ENCODE measurements at regions not wholly inside any gene's neighbourhood (a gene's known extent, or its start where the extent isn't known, plus 50 kb on each side); places are given as distances from the start of the nearest gene placed in this dataset.

GRCh38 chr6:129778793-129779192, 68.8 kb upstream of the ARHGAP18 start:
- no peak overlapping the region for H3K27ac Mint-ChIP-seq
- H3K4me1 Mint-ChIP-seq (ENCODE audit: low read depth in 2 of 2), result no peaks in the 10 kb centered on the region
- no peak for DNase-seq (ENCODE audit: low spot score)
- peaks cover 7 to 8% of the 10 kb centered on the region in 2 donors for H3K27me3 Mint-ChIP-seq
- H3K9me3 Mint-ChIP-seq, result no peaks in the 10 kb centered on the region
- ATAC-seq, result no peak
- peaks cover 9% of the 10 kb centered on the region for H3K36me3 Mint-ChIP-seq
- H3K4me3 Mint-ChIP-seq, result no peak overlapping the region

GRCh38 chr6:129777371-129777770, 67.4 kb upstream of the ARHGAP18 start:
- H3K27me3 Mint-ChIP-seq, result peaks cover 5 to 11% of the 10 kb centered on the region in 2 donors
- H3K9me3 Mint-ChIP-seq, result no peaks in the 10 kb centered on the region
- ATAC-seq (no peak), DNase-seq (ENCODE audit: low spot score) (no peak)
- H3K36me3 Mint-ChIP-seq, result peaks cover 9% of the 10 kb centered on the region
- H3K4me3 Mint-ChIP-seq, result no peak overlapping the region
- no peak overlapping the region for H3K27ac Mint-ChIP-seq
- H3K4me1 Mint-ChIP-seq (ENCODE audit: low read depth in 2 of 2), result peaks cover 0 to 4% of the 10 kb centered on the region in 2 donors

- Mint-ChIP-seq H3K4me1 (ENCODE audit: low read depth in 2 of 2) (peaks cover 0 to 4% of the 10 kb centered on the region in 2 donors), H3K27me3 (peaks cover 9 to 15% of the 10 kb centered on the region in 2 donors), H3K4me3 (no peak overlapping the region), H3K9me3 (no peaks in the 10 kb centered on the region), H3K27ac (no peak overlapping the region), H3K36me3 (peaks cover 9% of the 10 kb centered on the region)
- DNase-seq (ENCODE audit: low spot score) (no peak), ATAC-seq (no peak)
Observed at GRCh38 chr6:129776542-129777330, 66.8 kb upstream of the ARHGAP18 start.

- ATAC-seq, result peak in 1 of 2 donors; percentile 46
- no peak overlapping the region for H3K4me3 Mint-ChIP-seq
- peaks cover 0 to 4% of the 10 kb centered on the region in 2 donors for H3K4me1 Mint-ChIP-seq (ENCODE audit: low read depth in 2 of 2)
- H3K27ac Mint-ChIP-seq, result no peak overlapping the region
- H3K9me3 Mint-ChIP-seq, result no peaks in the 10 kb centered on the region
- no peak for DNase-seq (ENCODE audit: low spot score)
- peaks cover 9% of the 10 kb centered on the region for H3K36me3 Mint-ChIP-seq
- H3K27me3 Mint-ChIP-seq, result peaks cover 16 to 34% of the 10 kb centered on the region in 2 donors
Observed at GRCh38 chr6:129774697-129775447, 64.9 kb upstream of the ARHGAP18 start.

GRCh38 chr6:129773304-129773703, 63.3 kb upstream of the ARHGAP18 start:
- no peak overlapping the region for H3K27ac Mint-ChIP-seq
- H3K9me3 Mint-ChIP-seq, result no peaks in the 10 kb centered on the region
- H3K4me3 Mint-ChIP-seq, result no peak overlapping the region
- ATAC-seq, result no peak
- H3K27me3 Mint-ChIP-seq, result peaks cover 22 to 36% of the 10 kb centered on the region in 2 donors
- no peaks in the 10 kb centered on the region for H3K36me3 Mint-ChIP-seq
- DNase-seq (ENCODE audit: low spot score), result no peak
- H3K4me1 Mint-ChIP-seq (ENCODE audit: low read depth in 2 of 2), result peaks cover 2 to 4% of the 10 kb centered on the region in 2 donors

GRCh38 chr6:129771678-129772077, 61.7 kb upstream of the ARHGAP18 start:
- H3K4me1 Mint-ChIP-seq (ENCODE audit: low read depth in 2 of 2), result peaks cover 11 to 13% of the 10 kb centered on the region in 2 donors
- peaks cover 26 to 36% of the 10 kb centered on the region in 2 donors for H3K27me3 Mint-ChIP-seq
- no peak overlapping the region for H3K27ac Mint-ChIP-seq

GRCh38 chr6:129767776-129768485, 58.0 kb upstream of the ARHGAP18 start:
- no peak for ATAC-seq

More at GRCh38 chr6:129771678-129772077, 61.7 kb upstream of the ARHGAP18 start:
- Mint-ChIP-seq H3K9me3 (no peaks in the 10 kb centered on the region), H3K4me3 (no peak overlapping the region), H3K36me3 (no peaks in the 10 kb centered on the region)
- ATAC-seq (no peak), DNase-seq (ENCODE audit: low spot score) (no peak)

GRCh38 chr6:129766959-129767728, 57.2 kb upstream of the ARHGAP18 start:
- Mint-ChIP-seq H3K27ac (peak overlapping the region; percentile 54 to 80), H3K4me3 (peak overlapping the region; percentile 91), H3K4me1 (ENCODE audit: low read depth in 2 of 2) (peaks cover 17% of the 10 kb centered on the region in 2 donors), H3K9me3 (no peaks in the 10 kb centered on the region), H3K27me3 (peaks cover 25 to 39% of the 10 kb centered on the region in 2 donors), H3K36me3 (no peaks in the 10 kb centered on the region)
- DNase-seq (ENCODE audit: low spot score), result peak; percentile 76
- peak; percentile 95 for ATAC-seq

More at GRCh38 chr6:129767776-129768485, 58.0 kb upstream of the ARHGAP18 start:
- Mint-ChIP-seq H3K4me3 (peak overlapping the region; percentile 91), H3K27ac (peak overlapping the region in 1 of 2 donors; percentile 54), H3K9me3 (no peaks in the 10 kb centered on the region), H3K27me3 (peaks cover 33 to 40% of the 10 kb centered on the region in 2 donors), H3K36me3 (no peaks in the 10 kb centered on the region), H3K4me1 (ENCODE audit: low read depth in 2 of 2) (peaks cover 17 to 18% of the 10 kb centered on the region in 2 donors)
- DNase-seq (ENCODE audit: low spot score), result no peak

GRCh38 chr6:129764761-129765407, 54.9 kb upstream of the ARHGAP18 start:
- no peak for DNase-seq (ENCODE audit: low spot score)
- Mint-ChIP-seq H3K36me3 (no peaks in the 10 kb centered on the region), H3K4me1 (ENCODE audit: low read depth in 2 of 2) (peaks cover 17% of the 10 kb centered on the region in 2 donors), H3K4me3 (no peak overlapping the region), H3K27me3 (peaks cover 3 to 40% of the 10 kb centered on the region in 2 donors), H3K27ac (no peak overlapping the region), H3K9me3 (no peaks in the 10 kb centered on the region)
- no peak for ATAC-seq

GRCh38 chr6:129759796-129760605, 50.0 kb upstream of the ARHGAP18 start:
- Mint-ChIP-seq H3K4me1 (ENCODE audit: low read depth in 2 of 2) (peaks cover 0 to 3% of the 10 kb centered on the region in 2 donors), H3K27me3 (peaks cover 0 to 27% of the 10 kb centered on the region in 2 donors), H3K36me3 (no peaks in the 10 kb centered on the region), H3K27ac (no peak overlapping the region), H3K4me3 (no peak overlapping the region), H3K9me3 (no peaks in the 10 kb centered on the region)
- DNase-seq (ENCODE audit: low spot score) (no peak), ATAC-seq (no peak)

Data from natural killer cell treated with Interleukin-12 subunit alpha and Interleukin-12 subunit beta and Interleukin-15 and Interleukin-18, amount 100 ng/mL, for 72 hours (primary cell).